GM13977 (cell line): ENCODE measurements at regions not wholly inside any gene's neighbourhood (a gene's known extent, or its start where the extent isn't known, plus 50 kb on each side); places are given as distances from the start of the nearest gene placed in this dataset.

Source experiments
- DNase-seq: peaks from one replicate; pipeline ENCODE4 v3.0.0; 2012; ENCODE audit warnings: low spot score
- in situ Hi-C: fragments of 300-500 bp; cut with MboI; formaldehyde crosslinking; loops from one replicate; pipeline ENCODE4 v1.12.0; 2022; ENCODE audit warnings: low sequenced_read_pairs, low pct_unique_long_range_greater_than_20kb, mixed read lengths, inconsistent platforms; ENCODE audit not compliant: unreplicated experiment
- TF ChIP-seq, protein P1 (sequence below): IDR thresholded peaks from 2 replicates; pipeline ENCODE4 v1.5.1; 2012; ENCODE audit warnings: mild to moderate bottlenecking, control low read depth; ENCODE audit not compliant: insufficient read depth; ENCODE audit errors: extremely low read depth, missing control alignments

DNA sequence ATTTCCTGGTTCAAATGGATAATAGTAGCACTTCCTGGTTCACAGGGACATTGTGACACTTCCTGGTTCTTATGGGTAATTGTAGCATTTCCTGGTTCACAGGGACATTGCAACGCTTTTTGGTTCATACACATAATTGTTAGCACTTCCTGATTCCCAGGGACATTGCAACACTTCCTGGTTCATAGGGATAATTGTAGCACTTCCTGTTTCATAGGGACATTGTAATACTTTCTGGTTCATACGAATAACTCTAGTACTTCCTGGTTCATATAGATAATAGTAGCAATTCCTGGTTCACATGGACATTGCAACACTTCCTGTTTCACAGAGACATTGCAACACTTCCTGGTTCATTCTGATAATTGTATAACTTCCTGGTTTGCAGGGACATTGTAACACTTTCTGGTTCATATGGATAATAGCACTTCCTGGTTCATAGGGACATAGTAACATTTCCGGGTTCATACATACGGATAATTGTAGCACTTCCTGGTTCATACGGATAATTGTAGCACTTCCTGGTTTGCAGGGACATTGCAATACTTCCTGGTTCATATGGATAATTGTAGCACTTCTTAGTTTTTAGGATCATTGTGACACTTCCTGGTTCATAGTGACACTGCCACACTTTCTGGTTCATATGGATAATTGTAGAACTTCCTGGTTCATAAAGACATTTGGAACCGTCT is 61.6 kb upstream of the CD99 start:
- DNase-seq: no peak
- in situ Hi-C loops: loop anchor here (10.0 kb wide), 1 partner anchor 975 kb away; no protein-coding TSS in a partner anchor
- TF ChIP-seq, protein P1, sequence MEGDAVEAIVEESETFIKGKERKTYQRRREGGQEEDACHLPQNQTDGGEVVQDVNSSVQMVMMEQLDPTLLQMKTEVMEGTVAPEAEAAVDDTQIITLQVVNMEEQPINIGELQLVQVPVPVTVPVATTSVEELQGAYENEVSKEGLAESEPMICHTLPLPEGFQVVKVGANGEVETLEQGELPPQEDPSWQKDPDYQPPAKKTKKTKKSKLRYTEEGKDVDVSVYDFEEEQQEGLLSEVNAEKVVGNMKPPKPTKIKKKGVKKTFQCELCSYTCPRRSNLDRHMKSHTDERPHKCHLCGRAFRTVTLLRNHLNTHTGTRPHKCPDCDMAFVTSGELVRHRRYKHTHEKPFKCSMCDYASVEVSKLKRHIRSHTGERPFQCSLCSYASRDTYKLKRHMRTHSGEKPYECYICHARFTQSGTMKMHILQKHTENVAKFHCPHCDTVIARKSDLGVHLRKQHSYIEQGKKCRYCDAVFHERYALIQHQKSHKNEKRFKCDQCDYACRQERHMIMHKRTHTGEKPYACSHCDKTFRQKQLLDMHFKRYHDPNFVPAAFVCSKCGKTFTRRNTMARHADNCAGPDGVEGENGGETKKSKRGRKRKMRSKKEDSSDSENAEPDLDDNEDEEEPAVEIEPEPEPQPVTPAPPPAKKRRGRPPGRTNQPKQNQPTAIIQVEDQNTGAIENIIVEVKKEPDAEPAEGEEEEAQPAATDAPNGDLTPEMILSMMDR: no peak

DNA sequence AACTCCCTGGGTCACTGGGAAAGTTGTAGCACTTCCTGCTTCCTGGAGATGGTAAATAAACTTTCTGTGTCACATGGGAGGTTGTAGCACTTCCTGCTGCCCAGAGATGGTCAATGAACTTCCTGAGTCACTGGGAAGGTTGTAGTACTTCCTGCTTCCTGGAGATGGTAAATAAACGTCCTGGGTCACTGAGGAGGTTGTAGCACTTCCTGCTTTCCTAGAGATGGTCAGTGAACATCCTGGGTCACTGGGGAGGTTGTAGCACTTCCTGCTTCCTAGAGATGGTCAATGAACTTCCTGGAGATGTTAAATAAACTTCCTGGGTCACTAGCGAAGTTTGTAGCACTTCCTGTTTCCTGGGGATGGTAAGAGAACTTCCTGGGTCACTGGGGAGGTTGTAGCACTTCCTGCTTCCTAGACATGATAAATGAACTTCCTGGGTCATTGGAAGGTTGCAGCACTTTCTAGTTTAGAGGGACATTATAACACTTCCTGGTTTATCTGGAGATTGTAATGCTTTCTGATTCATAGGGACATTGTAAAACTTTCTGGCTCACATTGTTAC is 62.3 kb upstream of the CD99 start:
- in situ Hi-C loops: loop anchor here (10.0 kb wide), 1 partner anchor 974 kb away; no protein-coding TSS in a partner anchor
- TF ChIP-seq, protein P1: no peak
- DNase-seq: no peak

DNA sequence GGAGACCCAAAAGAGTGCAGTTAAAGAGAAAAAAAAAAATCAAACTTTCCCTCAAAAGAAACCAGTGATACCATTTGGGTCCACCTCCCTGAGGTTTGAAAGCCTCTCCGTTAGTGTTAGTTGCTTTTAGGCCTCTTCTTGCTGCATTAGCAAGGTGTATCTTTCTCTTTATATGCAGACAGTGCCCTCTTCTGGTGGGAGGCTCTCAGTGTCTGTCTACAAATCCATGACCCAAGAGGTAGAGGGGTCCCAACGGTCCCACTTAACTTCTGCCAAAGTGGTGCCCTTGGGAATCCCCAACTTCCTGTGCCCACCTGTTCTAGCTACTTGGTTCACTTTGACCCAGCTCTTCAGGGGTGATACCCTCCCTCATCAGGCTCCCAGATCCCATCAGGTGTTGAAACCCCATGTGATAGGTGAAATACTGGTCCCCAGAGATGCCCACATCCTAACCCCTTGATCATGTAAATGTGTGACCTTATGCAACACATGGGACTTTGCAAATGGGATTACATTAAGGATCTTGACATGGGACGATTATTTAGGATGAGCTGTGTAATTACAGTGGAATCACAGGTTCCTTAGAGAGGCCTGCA is 63.7 kb upstream of the CD99 start:
- in situ Hi-C loops: loop anchor here (10.0 kb wide), 1 partner anchor 973 kb away; no protein-coding TSS in a partner anchor
- peak; percentile 41 for DNase-seq
- TF ChIP-seq, protein P1: peak; percentile 70

DNA sequence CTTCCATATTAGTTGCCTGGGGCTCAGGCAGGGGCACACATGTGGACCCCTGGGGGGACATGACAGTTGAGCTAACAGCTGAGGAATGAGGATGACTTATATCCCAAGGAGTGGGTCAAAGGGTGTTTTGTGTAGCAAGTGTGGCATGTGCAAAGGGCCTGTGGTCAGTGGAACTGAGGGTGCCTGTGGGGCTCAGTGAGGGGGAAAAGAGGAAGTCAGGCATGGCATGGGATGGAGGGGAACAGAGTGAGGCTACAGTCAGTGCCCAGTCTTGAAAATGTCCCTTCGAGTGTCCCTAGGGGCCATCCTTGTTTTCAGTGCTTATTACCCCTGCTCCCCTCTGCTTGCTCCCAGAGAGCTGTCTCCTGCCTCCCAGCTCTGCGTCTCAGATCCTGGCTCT is 64.3 kb upstream of the CD99 start:
- no peak for DNase-seq
- in situ Hi-C loops: loop anchor here (10.0 kb wide), 1 partner anchor 972 kb away; no protein-coding TSS in a partner anchor
- TF ChIP-seq, protein P1: no peak

DNA sequence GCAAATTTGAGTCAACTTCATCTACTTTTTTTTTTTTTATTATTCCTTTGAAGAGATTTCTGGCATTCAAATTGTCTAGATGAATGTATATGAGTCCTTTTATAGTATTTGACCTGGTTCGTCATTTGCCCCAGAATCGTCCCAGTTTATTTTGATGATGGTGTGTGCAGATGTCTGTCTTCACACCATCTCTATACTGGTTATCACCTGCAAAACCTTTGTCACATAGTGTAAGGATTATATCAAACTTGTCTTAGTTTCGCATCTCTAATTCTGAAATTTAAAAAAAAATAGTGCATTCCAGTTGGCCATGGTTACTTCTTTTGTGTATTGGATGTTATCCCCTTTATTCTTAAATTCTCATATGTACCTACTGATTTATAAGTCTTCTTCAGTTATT is 70.5 kb upstream of the CD99 start:
- TF ChIP-seq, protein P1: no peak
- DNase-seq: no peak
- in situ Hi-C loops: loop anchor here (10.0 kb wide), 1 partner anchor 966 kb away; no protein-coding TSS in a partner anchor

DNA sequence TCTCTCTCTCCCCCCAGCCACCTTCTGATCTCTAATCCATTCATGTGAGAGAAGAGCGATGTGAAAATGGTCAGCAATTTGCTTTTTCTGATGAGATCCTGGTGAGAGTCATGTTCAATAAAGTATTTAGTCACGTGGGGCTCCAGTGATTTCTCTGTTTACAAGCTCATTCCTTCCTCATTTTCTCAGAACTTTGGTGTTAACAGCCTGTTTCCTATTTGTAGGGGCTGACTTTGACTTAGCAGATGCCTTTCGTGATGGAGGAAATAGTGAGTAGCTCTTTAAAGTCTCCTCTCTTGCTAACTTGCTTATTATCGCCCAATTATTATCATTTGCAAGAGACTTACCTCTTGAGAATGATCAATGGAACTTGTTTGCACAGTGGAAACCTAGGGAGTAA is 72.6 kb upstream of the CD99 start:
- TF ChIP-seq, protein P1: no peak
- no peak for DNase-seq
- in situ Hi-C loops: no loop called here
